HCT116 (cell line): ENCODE measurements at regions not wholly inside any gene's neighbourhood (a gene's known extent, or its start where the extent isn't known, plus 50 kb on each side); places are given as distances from the start of the nearest gene placed in this dataset.

Source experiments
- ATAC-seq: fragments of 200-7000 bp; cut with Tn5 transposase; 2 replicates; pipeline ENCODE4 v1.9.1; 2020; ENCODE audit warnings: mild to moderate bottlenecking, moderate library complexity
- BruUV-seq: library from RNA; stranded (reverse); fragments of 400-500 nt; replicated peaks from 2 replicates; lab custom pipeline; 2021; lab: Mats Ljungman, UMichigan
- CTCF ChIA-PET: fragments of 300-600 bp; sonication (Branson Sonifier 250); formaldehyde crosslinking; loops from one replicate; lab custom pipeline; 2021; ENCODE audit warnings: antibody characterized with exemption; lab: Charles Lee
- POLR2A ChIA-PET: fragments of 300-600, 350-600 bp; sonication (Branson Sonifier 250); formaldehyde crosslinking; loops from one replicate; lab custom pipeline; 2021; ENCODE audit warnings: antibody characterized with exemption; lab: Charles Lee
- RAD21 ChIA-PET, 2 experiments: fragments of 300-600 bp; sonication (Branson Sonifier 250); formaldehyde crosslinking; loops; one replicate each; lab custom pipeline; 2023; ENCODE audit warnings: low total read pairs in 2 of 2; ENCODE audit not compliant: uncharacterized antibody in 2 of 2, unreplicated experiment in 2 of 2, low non-redundant PET in 1 of 2; lab: Charles Lee
- DNase-seq: peaks from one replicate; pipeline ENCODE4 v3.0.0-alpha.2; 2010; ENCODE audit warnings: low read depth, low spot score
- H2AFZ ChIP-seq: fragments of 200-600 bp; shearing (Covaris generic), sonication (generic); 2 replicates; pipeline ENCODE4 v1.6.1; 2017; ENCODE audit warnings: low read depth, mixed run types, mixed read lengths, antibody characterized with exemption, low read length; ENCODE audit not compliant: poor library complexity, severe bottlenecking
- H3K27ac ChIP-seq: 2 replicates; pipeline ENCODE4 v1.5.1; 2012; ENCODE audit warnings: low read depth, low read length
- H3K27me3 ChIP-seq: fragments of 200-600 bp; sonication (generic); 2 replicates; pipeline ENCODE4 v1.6.1; 2016; ENCODE audit warnings: mixed run types, low read length, mixed read lengths; ENCODE audit not compliant: insufficient read depth
- H3K36me3 ChIP-seq, 2 experiments: fragments of 200-500 bp in 1 of 2; fragments of 200-600 bp in 1 of 2; sonication (Bioruptor generic) in 1 of 2; sonication (generic) in 1 of 2; 2 replicates each; pipeline versions ENCODE4 v1.5.1 to v1.6.1; 2014 to 2016; ENCODE audit warnings: low read length in 2 of 2, inconsistent platforms in 1 of 2, mixed read lengths in 1 of 2, mixed run types in 1 of 2; ENCODE audit not compliant: insufficient read depth in 2 of 2, control insufficient read depth in 1 of 2
- H3K4me1 ChIP-seq, 2 experiments: fragments of 200-600 bp in 1 of 2; sonication (generic) in 1 of 2; 2 replicates each; pipeline versions ENCODE4 v1.5.1 to v1.6.1; 2012 to 2017; ENCODE audit warnings: low read length in 2 of 2, inconsistent platforms in 1 of 2, mild to moderate bottlenecking in 1 of 2, mixed read lengths in 1 of 2, mixed run types in 1 of 2, moderate library complexity in 1 of 2; ENCODE audit not compliant: insufficient read depth in 2 of 2, control insufficient read depth in 1 of 2
- H3K4me2 ChIP-seq: fragments of 200-600 bp; sonication (generic); 2 replicates; pipeline ENCODE4 v1.6.1; 2017; ENCODE audit warnings: mixed run types, low read length, mixed read lengths
- H3K4me3 ChIP-seq, 2 experiments: fragments of 200-600 bp in 1 of 2; sonication (generic) in 1 of 2; replicated peaks in 1 of 2; 2 replicates each; pipeline ENCODE4 v1.5.1; 2011 to 2016; ENCODE audit warnings: low read length in 2 of 2, control low read depth in 1 of 2, low read depth in 1 of 2, mild to moderate bottlenecking in 1 of 2, mixed read lengths in 1 of 2, mixed run types in 1 of 2
- H3K79me2 ChIP-seq: fragments of 200-600 bp; sonication (generic); 2 replicates; pipeline ENCODE4 v1.6.1; 2017; ENCODE audit warnings: mild to moderate bottlenecking, mixed run types, low read length, moderate library complexity, mixed read lengths; ENCODE audit not compliant: insufficient read depth
- H3K9ac ChIP-seq: fragments of 200-600 bp; sonication (generic); 2 replicates; pipeline ENCODE4 v1.6.1; 2016; ENCODE audit warnings: low read length, mixed read lengths
- H3K9me2 ChIP-seq: fragments of 200-600 bp; sonication (generic), shearing (Covaris generic); 2 replicates; pipeline ENCODE4 v1.6.1; 2017; ENCODE audit warnings: mixed run types, mild to moderate bottlenecking, moderate library complexity; ENCODE audit not compliant: insufficient read depth
- H3K9me3 ChIP-seq, 2 experiments: fragments of 200-500 bp in 1 of 2; fragments of 200-600 bp in 1 of 2; sonication (Bioruptor generic) in 1 of 2; sonication (generic) in 1 of 2; 2 replicates each; pipeline ENCODE4 v1.6.1; 2014 to 2017; ENCODE audit warnings: low read length in 2 of 2, mixed read lengths in 2 of 2, inconsistent platforms in 1 of 2, low read depth in 1 of 2, mild to moderate bottlenecking in 1 of 2, mixed run types in 1 of 2, moderate library complexity in 1 of 2; ENCODE audit not compliant: control insufficient read depth in 1 of 2, insufficient read depth in 1 of 2
- H4K20me1 ChIP-seq: fragments of 200-600 bp; sonication (generic), shearing (Covaris generic); 2 replicates; pipeline ENCODE4 v1.6.1; 2017; ENCODE audit warnings: mixed run types, mild to moderate bottlenecking, moderate library complexity; ENCODE audit not compliant: insufficient read depth
- ATF3 ChIP-seq: IDR thresholded peaks from 2 replicates; pipeline ENCODE4 v1.6.1; 2012
- CBX3 ChIP-seq: IDR thresholded peaks from 2 replicates; pipeline ENCODE4 v1.6.1; 2012; ENCODE audit warnings: low read depth
- CEBPB ChIP-seq: IDR thresholded peaks from 2 replicates; pipeline ENCODE4 v1.6.1; 2012; ENCODE audit warnings: low read depth
- EGR1 ChIP-seq: IDR thresholded peaks from 2 replicates; pipeline ENCODE4 v1.6.1; 2012; ENCODE audit warnings: low read depth
- ELF1 ChIP-seq: IDR thresholded peaks from 2 replicates; pipeline ENCODE4 v1.6.1; 2012; ENCODE audit warnings: low read depth, borderline replicate concordance
- EZH2 ChIP-seq: fragments of 200-600 bp; sonication (generic); IDR thresholded peaks from 2 replicates; pipeline ENCODE4 v1.6.1; 2017; ENCODE audit warnings: antibody characterized with exemption, mixed run types
- EZH2phosphoT487 ChIP-seq: fragments of 200-600 bp; IDR thresholded peaks from 2 replicates; pipeline ENCODE4 v1.6.1; 2018; ENCODE audit warnings: antibody characterized with exemption, borderline replicate concordance
- FOSL1 ChIP-seq: IDR thresholded peaks from 2 replicates; pipeline ENCODE4 v1.6.1; 2012; ENCODE audit warnings: low read depth
- JUND ChIP-seq: IDR thresholded peaks from 2 replicates; pipeline ENCODE4 v1.6.1; 2012
- MAX ChIP-seq: IDR thresholded peaks from 2 replicates; pipeline ENCODE4 v1.6.1; 2012
- POLR2A ChIP-seq: IDR thresholded peaks from 2 replicates; pipeline ENCODE4 v1.7.0; 2011; ENCODE audit warnings: borderline replicate concordance; ENCODE audit not compliant: insufficient read depth, insufficient read length; ENCODE audit errors: extremely low read depth
- POLR2AphosphoS5 ChIP-seq: IDR thresholded peaks from 2 replicates; pipeline ENCODE4 v1.6.1; 2011; ENCODE audit warnings: mild to moderate bottlenecking, low read depth, low read length, moderate library complexity
- RAD21 ChIP-seq: IDR thresholded peaks from 2 replicates; pipeline ENCODE4 v1.6.1; 2012; ENCODE audit warnings: low read depth, mild to moderate bottlenecking
- SP1 ChIP-seq: IDR thresholded peaks from 2 replicates; pipeline ENCODE4 v1.6.1; 2012; ENCODE audit warnings: low read depth
- TCF7L2 ChIP-seq: IDR thresholded peaks from 2 replicates; pipeline ENCODE4 v1.7.0; 2011; ENCODE audit warnings: borderline replicate concordance, inconsistent platforms; ENCODE audit not compliant: insufficient read depth, insufficient read length; ENCODE audit errors: extremely low read depth
- ZBTB33 ChIP-seq: IDR thresholded peaks from 2 replicates; pipeline ENCODE4 v1.6.1; 2011; ENCODE audit warnings: mild to moderate bottlenecking, low read length, moderate library complexity; ENCODE audit not compliant: insufficient replicate concordance; ENCODE audit errors: extremely low read depth
- ZFX ChIP-seq: fragments of 450-650 bp; IDR thresholded peaks from 2 replicates; pipeline ENCODE4 v1.6.1; 2017
- ZNF274 ChIP-seq: fragments of 200-500 bp; sonication (Bioruptor generic); IDR thresholded peaks from 2 replicates; pipeline ENCODE4 v1.6.1; 2014; ENCODE audit warnings: mild to moderate bottlenecking, low read depth, low read length, inconsistent platforms
- intact Hi-C: fragments of 100-400 bp; cut with micrococcal nuclease; formaldehyde crosslinking; loops from 2 replicates; pipeline ENCODE4 v1.10.0; 2022
- TF ChIP-seq, protein P1 (sequence below): IDR thresholded peaks from 2 replicates; pipeline ENCODE4 v1.6.1; 2012; ENCODE audit warnings: low read depth
- TF ChIP-seq, protein P2 (sequence below), 3 experiments: fragments of 200-600 bp in 1 of 3; sonication (generic) in 1 of 3; IDR thresholded peaks in 2 of 3; conservative IDR thresholded peaks in 1 of 3; 2 replicates each; pipeline ENCODE4 v1.5.1; 2012 to 2017; ENCODE audit warnings: low read depth in 2 of 3, low read length in 2 of 3, antibody characterized with exemption in 1 of 3, borderline replicate concordance in 1 of 3, control low read depth in 1 of 3, mild to moderate bottlenecking in 1 of 3, mixed read lengths in 1 of 3, mixed run types in 1 of 3, moderate library complexity in 1 of 3; ENCODE audit not compliant: insufficient read depth in 1 of 3

- Histone ChIP-seq H3K9me2 (no peaks in the 10 kb centered on the region), H4K20me1 (no peaks in the 10 kb centered on the region), H3K79me2 (no peaks in the 10 kb centered on the region), H3K36me3 (no peaks in the 10 kb centered on the region), H3K4me1 (no peaks in the 10 kb centered on the region), H3K4me3 (no peak overlapping the region), H3K9ac (no peak overlapping the region), H2AFZ (no peak overlapping the region), H3K27ac (no peak overlapping the region), H3K9me3 (no peaks in the 10 kb centered on the region), H3K4me2 (no peak overlapping the region), H3K27me3 (no peaks in the 10 kb centered on the region)
- ATAC-seq, result no peak
- intact Hi-C loops, result no loop called here
- POLR2A ChIA-PET, result no interaction called here
- RAD21 ChIA-PET, result no interaction called here
- no TSS peak for BruUV-seq
- TF ChIP-seq, protein P1, sequence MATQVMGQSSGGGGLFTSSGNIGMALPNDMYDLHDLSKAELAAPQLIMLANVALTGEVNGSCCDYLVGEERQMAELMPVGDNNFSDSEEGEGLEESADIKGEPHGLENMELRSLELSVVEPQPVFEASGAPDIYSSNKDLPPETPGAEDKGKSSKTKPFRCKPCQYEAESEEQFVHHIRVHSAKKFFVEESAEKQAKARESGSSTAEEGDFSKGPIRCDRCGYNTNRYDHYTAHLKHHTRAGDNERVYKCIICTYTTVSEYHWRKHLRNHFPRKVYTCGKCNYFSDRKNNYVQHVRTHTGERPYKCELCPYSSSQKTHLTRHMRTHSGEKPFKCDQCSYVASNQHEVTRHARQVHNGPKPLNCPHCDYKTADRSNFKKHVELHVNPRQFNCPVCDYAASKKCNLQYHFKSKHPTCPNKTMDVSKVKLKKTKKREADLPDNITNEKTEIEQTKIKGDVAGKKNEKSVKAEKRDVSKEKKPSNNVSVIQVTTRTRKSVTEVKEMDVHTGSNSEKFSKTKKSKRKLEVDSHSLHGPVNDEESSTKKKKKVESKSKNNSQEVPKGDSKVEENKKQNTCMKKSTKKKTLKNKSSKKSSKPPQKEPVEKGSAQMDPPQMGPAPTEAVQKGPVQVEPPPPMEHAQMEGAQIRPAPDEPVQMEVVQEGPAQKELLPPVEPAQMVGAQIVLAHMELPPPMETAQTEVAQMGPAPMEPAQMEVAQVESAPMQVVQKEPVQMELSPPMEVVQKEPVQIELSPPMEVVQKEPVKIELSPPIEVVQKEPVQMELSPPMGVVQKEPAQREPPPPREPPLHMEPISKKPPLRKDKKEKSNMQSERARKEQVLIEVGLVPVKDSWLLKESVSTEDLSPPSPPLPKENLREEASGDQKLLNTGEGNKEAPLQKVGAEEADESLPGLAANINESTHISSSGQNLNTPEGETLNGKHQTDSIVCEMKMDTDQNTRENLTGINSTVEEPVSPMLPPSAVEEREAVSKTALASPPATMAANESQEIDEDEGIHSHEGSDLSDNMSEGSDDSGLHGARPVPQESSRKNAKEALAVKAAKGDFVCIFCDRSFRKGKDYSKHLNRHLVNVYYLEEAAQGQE, result no peak
- TF ChIP-seq EGR1 (no peak), RAD21 (no peak), POLR2A (no peak), TCF7L2 (no peak), EZH2phosphoT487 (no peak), MAX (no peak), ZFX (no peak), ZNF274 (no peak), FOSL1 (no peak), CEBPB (no peak), SP1 (no peak), ELF1 (no peak), ZBTB33 (no peak), JUND (no peak), POLR2AphosphoS5 (no peak), ATF3 (no peak), EZH2 (no peak), CBX3 (no peak)
- TF ChIP-seq, protein P2, sequence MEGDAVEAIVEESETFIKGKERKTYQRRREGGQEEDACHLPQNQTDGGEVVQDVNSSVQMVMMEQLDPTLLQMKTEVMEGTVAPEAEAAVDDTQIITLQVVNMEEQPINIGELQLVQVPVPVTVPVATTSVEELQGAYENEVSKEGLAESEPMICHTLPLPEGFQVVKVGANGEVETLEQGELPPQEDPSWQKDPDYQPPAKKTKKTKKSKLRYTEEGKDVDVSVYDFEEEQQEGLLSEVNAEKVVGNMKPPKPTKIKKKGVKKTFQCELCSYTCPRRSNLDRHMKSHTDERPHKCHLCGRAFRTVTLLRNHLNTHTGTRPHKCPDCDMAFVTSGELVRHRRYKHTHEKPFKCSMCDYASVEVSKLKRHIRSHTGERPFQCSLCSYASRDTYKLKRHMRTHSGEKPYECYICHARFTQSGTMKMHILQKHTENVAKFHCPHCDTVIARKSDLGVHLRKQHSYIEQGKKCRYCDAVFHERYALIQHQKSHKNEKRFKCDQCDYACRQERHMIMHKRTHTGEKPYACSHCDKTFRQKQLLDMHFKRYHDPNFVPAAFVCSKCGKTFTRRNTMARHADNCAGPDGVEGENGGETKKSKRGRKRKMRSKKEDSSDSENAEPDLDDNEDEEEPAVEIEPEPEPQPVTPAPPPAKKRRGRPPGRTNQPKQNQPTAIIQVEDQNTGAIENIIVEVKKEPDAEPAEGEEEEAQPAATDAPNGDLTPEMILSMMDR (IDR thresholded peaks at IDR 0.05 in 2 of 3, conservative IDR thresholded peaks at IDR 0.05 in 1 of 3; ENCODE audit: borderline replicate concordance in 1 of 3, insufficient read depth in 1 of 3, low read depth in 2 of 3, low read length in 2 of 3), result no peak
- no peak for DNase-seq
- CTCF ChIA-PET, result no interaction called here
Observed at GRCh38 chr2:199556527-199557285, 99.0 kb upstream of the SATB2 start.
